ENCODE measurements at regions not wholly inside any gene's neighbourhood (a gene's known extent, or its start where the extent isn't known, plus 50 kb on each side); places are given as distances from the start of the nearest gene placed in this dataset.

GRCh38 chr12:82176761-82177490, 181.3 kb downstream of the CCDC59 start:
- WGBS, 2 donors: 58 to 66% methylated on average over 5 of the region's 5 CpGs
- no peaks in the 10 kb centered on the region for H3K27me3 ChIP-seq

GRCh38 chr12:82176026-82176425, 182.2 kb downstream of the CCDC59 start:
- no peaks in the 10 kb centered on the region for H3K27me3 ChIP-seq
- TF ChIP-seq CTCF (IDR thresholded peaks at IDR 0.05) (no peak), EP300 (IDR thresholded peaks at IDR 0.05) (no peak), POLR2A (IDR thresholded peaks at IDR 0.05) (no peak)
- no peak overlapping the region for H3K4me3 ChIP-seq
- no peaks in the 10 kb centered on the region for H3K4me1 ChIP-seq
- no peak overlapping the region for H3K27ac ChIP-seq
- 27 to 32% methylated on average over 4 of the region's 4 CpGs for WGBS, 2 donors
- peaks cover 0 to 2% (median 0%) of the 10 kb centered on the region in 4 donors for H3K9me3 ChIP-seq
- H3K36me3 ChIP-seq: no peaks in the 10 kb centered on the region
- DNase-seq (ENCODE audit: low spot score in 2 of 2): no peak

More at GRCh38 chr12:82176761-82177490, 181.3 kb downstream of the CCDC59 start:
- no peak for DNase-seq (ENCODE audit: low spot score in 2 of 2)
- no peak overlapping the region for H3K27ac ChIP-seq
- no peaks in the 10 kb centered on the region for H3K36me3 ChIP-seq
- no peak overlapping the region for H3K4me3 ChIP-seq
- TF ChIP-seq POLR2A (IDR thresholded peaks at IDR 0.05): no peak
- H3K9me3 ChIP-seq: peaks cover 0 to 2% (median 0%) of the 10 kb centered on the region in 4 donors
- no peaks in the 10 kb centered on the region for H3K4me1 ChIP-seq

GRCh38 chr12:82174936-82175335, 183.3 kb downstream of the CCDC59 start:
- H3K4me3 ChIP-seq: no peak overlapping the region
- no peak overlapping the region for H3K27ac ChIP-seq
- H3K4me1 ChIP-seq: no peaks in the 10 kb centered on the region
- DNase-seq (ENCODE audit: low spot score in 2 of 2): no peak
- no peaks in the 10 kb centered on the region for H3K27me3 ChIP-seq
- 66 to 81% methylated on average over 2 of the region's 2 CpGs for WGBS, 2 donors
- H3K36me3 ChIP-seq: no peaks in the 10 kb centered on the region
- TF ChIP-seq CTCF (IDR thresholded peaks at IDR 0.05): no peak
- TF ChIP-seq EP300 (IDR thresholded peaks at IDR 0.05): no peak
- no peak for TF ChIP-seq POLR2A (IDR thresholded peaks at IDR 0.05)
- H3K9me3 ChIP-seq: peaks cover 0 to 2% (median 0%) of the 10 kb centered on the region in 4 donors

- H3K36me3 ChIP-seq: no peaks in the 10 kb centered on the region
- H3K4me3 ChIP-seq: no peak overlapping the region
- no peaks in the 10 kb centered on the region for H3K27me3 ChIP-seq
- WGBS, 2 donors: 46 to 56% methylated on average over 1 of the region's 1 CpG
- H3K27ac ChIP-seq: no peak overlapping the region
- no peak for DNase-seq (ENCODE audit: low spot score in 2 of 2)
- no peak for TF ChIP-seq EP300 (IDR thresholded peaks at IDR 0.05)
- TF ChIP-seq POLR2A (IDR thresholded peaks at IDR 0.05): no peak
- no peak for TF ChIP-seq CTCF (IDR thresholded peaks at IDR 0.05)
- peaks cover 0 to 2% (median 0%) of the 10 kb centered on the region in 4 donors for H3K9me3 ChIP-seq
- H3K4me1 ChIP-seq: no peaks in the 10 kb centered on the region
These were observed 183.8 kb downstream of the CCDC59 start for GRCh38 chr12:82174383-82174782.

GRCh38 chr12:82149045-82149444, 209.1 kb downstream of the CCDC59 start:
- Histone ChIP-seq H3K27ac (no peak overlapping the region), H3K27me3 (no peaks in the 10 kb centered on the region), H3K4me1 (no peaks in the 10 kb centered on the region), H3K4me3 (no peak overlapping the region), H3K9me3 (no peaks in the 10 kb centered on the region), H3K36me3 (no peaks in the 10 kb centered on the region)
- no peak for DNase-seq (ENCODE audit: low spot score in 2 of 2)
- TF ChIP-seq EP300 (IDR thresholded peaks at IDR 0.05) (no peak), POLR2A (IDR thresholded peaks at IDR 0.05) (no peak), CTCF (IDR thresholded peaks at IDR 0.05) (no peak)
- WGBS, 2 donors: 60 to 69% methylated on average over 3 of the region's 3 CpGs
